NCI-H2196 (cell line): ENCODE measurements at regions not wholly inside any gene's neighbourhood (a gene's known extent, or its start where the extent isn't known, plus 50 kb on each side); places are given as distances from the start of the nearest gene placed in this dataset.

Source experiments
- DNase-seq: peaks from one replicate; lab custom pipeline; 2025; ENCODE audit not compliant: unreplicated experiment; lab: John Stamatoyannopoulos, UW

GRCh38 chr2:120880381-120880780 lies 144.7 kb downstream of the GLI2 start:
- DNase-seq, result no peak

GRCh38 chr2:120881981-120882788 lies 146.5 kb downstream of the GLI2 start:
- DNase-seq, result no peak

GRCh38 chr2:120883607-120884440 lies 148.2 kb downstream of the GLI2 start:
- no peak for DNase-seq

GRCh38 chr2:120884472-120885290 lies 149.0 kb downstream of the GLI2 start:
- no peak for DNase-seq

- DNase-seq, result no peak
Measured at GRCh38 chr2:120885321-120885720, 149.7 kb downstream of the GLI2 start.

- DNase-seq, result no peak
Measured at GRCh38 chr2:120885749-120886148, 150.1 kb downstream of the GLI2 start.

GRCh38 chr2:120886534-120887319 lies 151.1 kb downstream of the GLI2 start:
- DNase-seq, result no peak

- no peak for DNase-seq
Measured at GRCh38 chr2:120887320-120887697, 151.6 kb downstream of the GLI2 start.

- DNase-seq, result no peak
Measured at GRCh38 chr2:120887741-120888231, 152.1 kb downstream of the GLI2 start.

GRCh38 chr2:120888851-120889250 lies 153.2 kb downstream of the GLI2 start:
- no peak for DNase-seq

- DNase-seq, result no peak
Measured at GRCh38 chr2:120889936-120890335, 154.3 kb downstream of the GLI2 start.

- DNase-seq, result no peak
Measured at GRCh38 chr2:120890566-120891360, 155.1 kb downstream of the GLI2 start.

GRCh38 chr2:120892271-120892966 lies 156.8 kb downstream of the GLI2 start:
- DNase-seq, result no peak

- no peak for DNase-seq
Measured at GRCh38 chr2:120892967-120893667, 157.4 kb downstream of the GLI2 start.

- DNase-seq, result no peak
Measured at GRCh38 chr2:120893811-120894584, 158.3 kb downstream of the GLI2 start.

- no peak for DNase-seq
Measured at GRCh38 chr2:120894966-120895365, 159.3 kb downstream of the GLI2 start.

- no peak for DNase-seq
Measured at GRCh38 chr2:120896126-120896525, 160.5 kb downstream of the GLI2 start.

- no peak for DNase-seq
Measured at GRCh38 chr2:120896901-120897300, 161.2 kb downstream of the GLI2 start.
